ENCODE measurements at regions not wholly inside any gene's neighbourhood (a gene's known extent, or its start where the extent isn't known, plus 50 kb on each side); places are given as distances from the start of the nearest gene placed in this dataset.

DNA sequence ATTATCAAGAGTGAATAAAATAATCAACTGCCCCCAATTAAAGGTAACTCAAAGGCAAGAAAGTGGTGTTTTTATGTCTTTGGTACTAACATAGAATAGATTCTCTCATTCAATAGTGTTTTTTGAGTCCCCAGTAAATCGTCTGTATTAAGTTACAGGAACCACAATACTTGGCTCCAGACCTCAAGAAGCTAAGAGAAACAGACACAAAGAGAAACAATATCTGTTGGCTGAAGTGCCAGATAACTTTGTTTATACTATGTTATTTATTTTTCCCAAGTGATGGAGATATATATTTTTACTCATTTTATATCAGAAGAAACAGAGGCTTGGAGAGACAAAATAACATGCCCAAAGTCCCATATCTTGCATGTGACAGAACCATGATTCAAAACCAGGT lies 201.7 kb upstream of the HNRNPA3 start:
- Histone ChIP-seq H3K4me2 (no peak overlapping the region), H3K9me3 (ENCODE audit: insufficient read depth, low read depth) (no peaks in the 10 kb centered on the region), H3K4me3 (no peak overlapping the region), H3K27me3 (ENCODE audit: insufficient read depth, low read depth) (peaks cover 23% of the 10 kb centered on the region), H4K20me1 (ENCODE audit: insufficient read depth) (no peaks in the 10 kb centered on the region), H3K79me2 (ENCODE audit: low read depth) (no peaks in the 10 kb centered on the region), H3K4me1 (replicated peaks; ENCODE audit: insufficient read depth) (no peaks in the 10 kb centered on the region), H3K36me3 (ENCODE audit: low read depth) (no peaks in the 10 kb centered on the region), H3K9me2 (ENCODE audit: insufficient read depth) (no peaks in the 10 kb centered on the region), H3F3A (ENCODE audit: insufficient read depth, low read depth) (no peaks in the 10 kb centered on the region), H2AFZ (no peak overlapping the region), H3K27ac (no peak overlapping the region)
- DNase-seq: no peak
- intact Hi-C loops (cut with micrococcal nuclease; ENCODE audit: unreplicated experiment): no loop called here
- CTCF ChIA-PET: no interaction called here
- BruUV-seq (replicated peaks): no TSS peak
- POLR2A ChIA-PET (ENCODE audit: unreplicated experiment): no interaction called here
- TF ChIP-seq EZH2 (IDR thresholded peaks at IDR 0.05; ENCODE audit: low read depth): no peak
- TF ChIP-seq, protein P1, sequence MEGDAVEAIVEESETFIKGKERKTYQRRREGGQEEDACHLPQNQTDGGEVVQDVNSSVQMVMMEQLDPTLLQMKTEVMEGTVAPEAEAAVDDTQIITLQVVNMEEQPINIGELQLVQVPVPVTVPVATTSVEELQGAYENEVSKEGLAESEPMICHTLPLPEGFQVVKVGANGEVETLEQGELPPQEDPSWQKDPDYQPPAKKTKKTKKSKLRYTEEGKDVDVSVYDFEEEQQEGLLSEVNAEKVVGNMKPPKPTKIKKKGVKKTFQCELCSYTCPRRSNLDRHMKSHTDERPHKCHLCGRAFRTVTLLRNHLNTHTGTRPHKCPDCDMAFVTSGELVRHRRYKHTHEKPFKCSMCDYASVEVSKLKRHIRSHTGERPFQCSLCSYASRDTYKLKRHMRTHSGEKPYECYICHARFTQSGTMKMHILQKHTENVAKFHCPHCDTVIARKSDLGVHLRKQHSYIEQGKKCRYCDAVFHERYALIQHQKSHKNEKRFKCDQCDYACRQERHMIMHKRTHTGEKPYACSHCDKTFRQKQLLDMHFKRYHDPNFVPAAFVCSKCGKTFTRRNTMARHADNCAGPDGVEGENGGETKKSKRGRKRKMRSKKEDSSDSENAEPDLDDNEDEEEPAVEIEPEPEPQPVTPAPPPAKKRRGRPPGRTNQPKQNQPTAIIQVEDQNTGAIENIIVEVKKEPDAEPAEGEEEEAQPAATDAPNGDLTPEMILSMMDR (conservative IDR thresholded peaks at IDR 0.05): no peak

DNA sequence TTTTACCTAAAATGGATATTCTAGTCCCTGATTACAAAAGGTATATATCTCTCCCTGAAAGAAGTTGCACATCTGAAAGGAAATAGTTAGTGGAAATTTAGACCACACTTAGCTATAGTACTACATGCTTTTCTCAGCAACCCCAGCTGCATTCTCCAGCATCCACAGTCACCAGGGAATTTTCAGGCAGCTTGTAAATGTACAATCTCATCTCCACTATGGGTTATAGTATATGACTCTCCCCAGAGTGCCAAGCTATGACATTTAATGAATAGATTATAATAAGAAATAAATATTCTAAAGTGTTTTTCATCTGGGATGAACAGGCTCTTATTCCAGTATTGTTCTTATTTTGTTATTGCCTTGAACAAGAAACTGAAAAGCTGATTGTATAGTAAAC lies 197.6 kb upstream of the HNRNPA3 start:
- BruUV-seq (replicated peaks): no TSS peak
- Histone ChIP-seq H3F3A (ENCODE audit: insufficient read depth, low read depth) (no peaks in the 10 kb centered on the region), H3K4me1 (replicated peaks; ENCODE audit: insufficient read depth) (no peaks in the 10 kb centered on the region), H4K20me1 (ENCODE audit: insufficient read depth) (no peaks in the 10 kb centered on the region), H3K27me3 (ENCODE audit: insufficient read depth, low read depth) (peaks cover 15% of the 10 kb centered on the region), H3K9me2 (ENCODE audit: insufficient read depth) (no peaks in the 10 kb centered on the region), H3K79me2 (ENCODE audit: low read depth) (no peaks in the 10 kb centered on the region), H2AFZ (no peak overlapping the region), H3K9me3 (ENCODE audit: insufficient read depth, low read depth) (no peaks in the 10 kb centered on the region), H3K4me2 (no peak overlapping the region), H3K27ac (no peak overlapping the region), H3K36me3 (ENCODE audit: low read depth) (no peaks in the 10 kb centered on the region), H3K4me3 (no peak overlapping the region)
- intact Hi-C loops (cut with micrococcal nuclease; ENCODE audit: unreplicated experiment): no loop called here
- no peak for DNase-seq
- ChIA-PET POLR2A (ENCODE audit: unreplicated experiment) (interaction anchor here (0.7 kb wide), 1 partner anchor 19 kb away, joined by 9 read pairs; no protein-coding TSS in a partner anchor), CTCF (no interaction called here)
- TF ChIP-seq, protein P1 (conservative IDR thresholded peaks at IDR 0.05): no peak
- no peak for TF ChIP-seq EZH2 (IDR thresholded peaks at IDR 0.05; ENCODE audit: low read depth)

DNA sequence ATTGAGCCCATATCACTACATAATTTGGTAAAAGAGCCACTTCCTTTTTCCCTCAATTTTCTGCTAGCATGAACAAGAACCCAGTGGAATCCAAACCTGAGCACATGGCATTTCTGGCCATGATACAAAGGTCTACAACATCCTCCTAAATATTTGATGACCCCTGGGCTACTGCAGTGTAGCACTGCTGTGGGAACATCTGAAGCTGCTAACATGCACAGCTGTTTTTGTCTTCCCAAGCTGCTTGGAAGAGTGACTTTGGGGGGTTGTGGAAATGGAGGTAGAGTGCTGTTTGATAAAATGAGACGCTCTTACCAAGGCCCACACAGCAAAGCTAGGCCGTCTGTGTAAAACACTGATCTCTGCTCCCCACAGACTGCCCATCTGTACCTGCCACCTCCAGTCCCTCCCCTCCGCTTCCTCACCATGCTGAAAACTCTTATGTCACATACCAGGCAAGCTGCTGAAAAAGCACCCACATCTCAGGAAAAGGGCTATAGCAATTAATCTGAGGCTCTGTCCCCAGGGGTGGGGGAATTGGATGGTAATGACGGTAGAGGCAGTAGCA lies 197.2 kb upstream of the HNRNPA3 start:
- Histone ChIP-seq H3K27me3 (ENCODE audit: insufficient read depth, low read depth) (peaks cover 15% of the 10 kb centered on the region), H3K4me2 (no peak overlapping the region), H3K9me2 (ENCODE audit: insufficient read depth) (no peaks in the 10 kb centered on the region), H3K9me3 (ENCODE audit: insufficient read depth, low read depth) (no peaks in the 10 kb centered on the region), H3K79me2 (ENCODE audit: low read depth) (no peaks in the 10 kb centered on the region), H3F3A (ENCODE audit: insufficient read depth, low read depth) (no peaks in the 10 kb centered on the region), H3K27ac (no peak overlapping the region), H2AFZ (no peak overlapping the region), H3K4me3 (no peak overlapping the region), H3K36me3 (ENCODE audit: low read depth) (no peaks in the 10 kb centered on the region), H4K20me1 (ENCODE audit: insufficient read depth) (no peaks in the 10 kb centered on the region), H3K4me1 (replicated peaks; ENCODE audit: insufficient read depth) (no peaks in the 10 kb centered on the region)
- no peak for DNase-seq
- ChIA-PET POLR2A (ENCODE audit: unreplicated experiment) (no interaction called here), CTCF (no interaction called here)
- no peak for TF ChIP-seq EZH2 (IDR thresholded peaks at IDR 0.05; ENCODE audit: low read depth)
- TF ChIP-seq, protein P1 (conservative IDR thresholded peaks at IDR 0.05): no peak
- no TSS peak for BruUV-seq (replicated peaks)
- intact Hi-C loops (cut with micrococcal nuclease; ENCODE audit: unreplicated experiment): no loop called here

Measured in PC-9 (cell line).